DND-41 (cell line): ENCODE measurements at regions not wholly inside any gene's neighbourhood (a gene's known extent, or its start where the extent isn't known, plus 50 kb on each side); places are given as distances from the start of the nearest gene placed in this dataset.
"Not testable (repeated sequence)": the region's sequence is repeated elsewhere in the genome, so short reads cannot be mapped to it uniquely, and the experiment has no call there.

Source experiments
- EZH2 ChIP-seq: IDR thresholded peaks from 3 replicates; pipeline ENCODE4 v1.6.1; 2012; ENCODE audit warnings: borderline replicate concordance, low read depth, mild to moderate bottlenecking, moderate library complexity, low read length, inconsistent platforms; ENCODE audit not compliant: severe bottlenecking
- TF ChIP-seq, protein P1 (sequence below): IDR thresholded peaks from 2 replicates; pipeline ENCODE4 v1.5.1; 2012; ENCODE audit warnings: borderline replicate concordance, low read length, moderate library complexity, mild to moderate bottlenecking; ENCODE audit not compliant: poor library complexity, severe bottlenecking; ENCODE audit errors: extremely low read depth

DNA sequence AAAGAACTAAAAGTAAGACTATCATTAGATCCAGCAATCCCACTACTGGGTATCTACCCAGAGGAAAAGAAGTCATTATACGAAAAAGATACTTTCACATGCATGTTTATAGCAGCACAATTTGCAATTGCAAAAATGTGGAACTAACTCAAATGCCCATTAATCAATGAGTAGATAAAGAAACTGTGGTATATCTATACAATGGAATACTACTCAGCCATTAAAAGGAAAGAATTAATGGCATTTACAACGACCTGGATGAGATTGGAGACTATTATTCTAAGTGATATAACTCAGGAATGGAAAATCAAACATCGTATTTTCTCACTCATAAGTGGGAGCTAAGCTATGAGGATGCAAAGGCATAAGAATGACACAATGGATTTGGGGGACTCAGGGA, 80.5 kb upstream of the KDM7A start:
- TF ChIP-seq, protein P1, sequence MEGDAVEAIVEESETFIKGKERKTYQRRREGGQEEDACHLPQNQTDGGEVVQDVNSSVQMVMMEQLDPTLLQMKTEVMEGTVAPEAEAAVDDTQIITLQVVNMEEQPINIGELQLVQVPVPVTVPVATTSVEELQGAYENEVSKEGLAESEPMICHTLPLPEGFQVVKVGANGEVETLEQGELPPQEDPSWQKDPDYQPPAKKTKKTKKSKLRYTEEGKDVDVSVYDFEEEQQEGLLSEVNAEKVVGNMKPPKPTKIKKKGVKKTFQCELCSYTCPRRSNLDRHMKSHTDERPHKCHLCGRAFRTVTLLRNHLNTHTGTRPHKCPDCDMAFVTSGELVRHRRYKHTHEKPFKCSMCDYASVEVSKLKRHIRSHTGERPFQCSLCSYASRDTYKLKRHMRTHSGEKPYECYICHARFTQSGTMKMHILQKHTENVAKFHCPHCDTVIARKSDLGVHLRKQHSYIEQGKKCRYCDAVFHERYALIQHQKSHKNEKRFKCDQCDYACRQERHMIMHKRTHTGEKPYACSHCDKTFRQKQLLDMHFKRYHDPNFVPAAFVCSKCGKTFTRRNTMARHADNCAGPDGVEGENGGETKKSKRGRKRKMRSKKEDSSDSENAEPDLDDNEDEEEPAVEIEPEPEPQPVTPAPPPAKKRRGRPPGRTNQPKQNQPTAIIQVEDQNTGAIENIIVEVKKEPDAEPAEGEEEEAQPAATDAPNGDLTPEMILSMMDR = not testable (repeated sequence)
- not testable (repeated sequence) for TF ChIP-seq EZH2
